WERI-Rb-1 (cell line): ENCODE measurements at regions not wholly inside any gene's neighbourhood (a gene's known extent, or its start where the extent isn't known, plus 50 kb on each side); places are given as distances from the start of the nearest gene placed in this dataset.

ENCODE experiments used
- DNase-seq: peaks from one replicate; pipeline ENCODE4 v3.0.0-alpha.2; 2020
- H3K27ac ChIP-seq: fragments of 250-450 bp; sonication (Bioruptor Pico); 2 replicates; pipeline ENCODE4 v1.5.1; 2020; ENCODE audit warnings: mild to moderate bottlenecking, moderate library complexity
- H3K27me3 ChIP-seq: fragments of 250-450 bp; sonication (Bioruptor Pico); 2 replicates; pipeline ENCODE4 v1.5.1; 2021; ENCODE audit warnings: mild to moderate bottlenecking, low read depth, moderate library complexity; ENCODE audit not compliant: insufficient read depth, severe bottlenecking
- H3K36me3 ChIP-seq: fragments of 250-450 bp; sonication (Bioruptor Pico); 2 replicates; pipeline ENCODE4 v1.5.1; 2020; ENCODE audit warnings: mild to moderate bottlenecking, moderate library complexity
- H3K4me3 ChIP-seq: 2 replicates; pipeline ENCODE4 v1.5.1; 2011; ENCODE audit warnings: low read depth, mild to moderate bottlenecking, control low read depth, low read length
- H3K9me3 ChIP-seq: fragments of 250-450 bp; sonication (Bioruptor Pico); 2 replicates; pipeline ENCODE4 v1.5.1; 2021; ENCODE audit warnings: mild to moderate bottlenecking, moderate library complexity; ENCODE audit not compliant: severe bottlenecking
- CTCF ChIP-seq: IDR thresholded peaks from 2 replicates; pipeline ENCODE4 v1.5.1; 2011; ENCODE audit warnings: low read depth, mild to moderate bottlenecking, control low read depth, inconsistent platforms, low read length

GRCh38 chr2:12652723-12653122 lies 64.0 kb upstream of the TRIB2 start:
- Histone ChIP-seq H3K27ac (no peak overlapping the region), H3K36me3 (no peaks in the 10 kb centered on the region), H3K4me3 (no peak overlapping the region), H3K27me3 (no peaks in the 10 kb centered on the region), H3K9me3 (no peaks in the 10 kb centered on the region)
- DNase-seq: no peak
- no peak for TF ChIP-seq CTCF

GRCh38 chr2:12657560-12657959 lies 59.2 kb upstream of the TRIB2 start:
- no peaks in the 10 kb centered on the region for H3K27me3 ChIP-seq

GRCh38 chr2:12658310-12658945 lies 58.3 kb upstream of the TRIB2 start:
- H3K27ac ChIP-seq: no peak overlapping the region
- H3K4me3 ChIP-seq: no peak overlapping the region
- H3K27me3 ChIP-seq: no peaks in the 10 kb centered on the region
- H3K36me3 ChIP-seq: no peaks in the 10 kb centered on the region
- TF ChIP-seq CTCF: no peak
- DNase-seq: no peak
- no peaks in the 10 kb centered on the region for H3K9me3 ChIP-seq

More at GRCh38 chr2:12657560-12657959, 59.2 kb upstream of the TRIB2 start:
- no peak for DNase-seq
- TF ChIP-seq CTCF: no peak
- H3K4me3 ChIP-seq: no peak overlapping the region
- H3K36me3 ChIP-seq: no peaks in the 10 kb centered on the region
- H3K27ac ChIP-seq: no peak overlapping the region
- H3K9me3 ChIP-seq: no peaks in the 10 kb centered on the region

- no peak for TF ChIP-seq CTCF
- DNase-seq: no peak
- Histone ChIP-seq H3K27me3 (no peaks in the 10 kb centered on the region), H3K9me3 (peaks cover 5% of the 10 kb centered on the region), H3K36me3 (no peaks in the 10 kb centered on the region), H3K4me3 (no peak overlapping the region), H3K27ac (no peak overlapping the region)
Observed at GRCh38 chr2:12661489-12661888, 55.2 kb upstream of the TRIB2 start.

- no peaks in the 10 kb centered on the region for H3K36me3 ChIP-seq
- H3K4me3 ChIP-seq: no peak overlapping the region
- no peak for TF ChIP-seq CTCF
- peaks cover 12% of the 10 kb centered on the region for H3K9me3 ChIP-seq
- no peak overlapping the region for H3K27ac ChIP-seq
- no peak for DNase-seq
- no peaks in the 10 kb centered on the region for H3K27me3 ChIP-seq
Observed at GRCh38 chr2:12663306-12664037, 53.3 kb upstream of the TRIB2 start.

- no peak for TF ChIP-seq CTCF
- peaks cover 12% of the 10 kb centered on the region for H3K9me3 ChIP-seq
Observed at GRCh38 chr2:12665334-12665733, 51.4 kb upstream of the TRIB2 start.

More at GRCh38 chr2:12665334-12665733, 51.4 kb upstream of the TRIB2 start:
- Histone ChIP-seq H3K27ac (no peak overlapping the region), H3K36me3 (no peaks in the 10 kb centered on the region), H3K27me3 (no peaks in the 10 kb centered on the region), H3K4me3 (no peak overlapping the region)
- DNase-seq: no peak
